Type B pancreatic cell (in vitro differentiated cells): ENCODE measurements at regions not wholly inside any gene's neighbourhood (a gene's known extent, or its start where the extent isn't known, plus 50 kb on each side); places are given as distances from the start of the nearest gene placed in this dataset.
A peak's percentile ranks its signal among the peaks of the same experiment; 100 is the strongest.
"Not testable (repeated sequence)": the region's sequence is repeated elsewhere in the genome, so short reads cannot be mapped to it uniquely, and the experiment has no call there.

ENCODE experiments used
- DNase-seq: peaks from one replicate; pipeline ENCODE4 v3.0.0; 2021; ENCODE audit warnings: mixed read lengths; ENCODE audit not compliant: unreplicated experiment; ENCODE audit errors: extremely low spot score
- H3K27ac Mint-ChIP-seq: 2 replicates; pipeline ENCODE4 v1.8.0; 2021; ENCODE audit warnings: mild to moderate bottlenecking, mixed read lengths
- H3K27me3 Mint-ChIP-seq: 2 replicates; pipeline ENCODE4 v1.8.0; 2021; ENCODE audit warnings: mixed read lengths
- H3K36me3 Mint-ChIP-seq: 2 replicates; pipeline ENCODE4 v1.8.0; 2021; ENCODE audit warnings: mixed read lengths
- H3K4me1 Mint-ChIP-seq: one replicate; pipeline ENCODE4 v1.8.0; 2021; ENCODE audit warnings: mixed read lengths; ENCODE audit not compliant: unreplicated experiment
- H3K4me3 Mint-ChIP-seq: 2 replicates; pipeline ENCODE4 v1.8.0; 2021; ENCODE audit warnings: mild to moderate bottlenecking, mixed read lengths
- H3K9me3 Mint-ChIP-seq: 2 replicates; pipeline ENCODE4 v1.8.0; 2021; ENCODE audit warnings: mixed read lengths
- TF ChIP-seq, protein P1 (sequence below): fragments of 200-600 bp; sonication (generic); conservative IDR thresholded peaks from 2 replicates; pipeline ENCODE4 v1.5.0; 2021; ENCODE audit warnings: antibody characterized with exemption, mild to moderate bottlenecking

DNA sequence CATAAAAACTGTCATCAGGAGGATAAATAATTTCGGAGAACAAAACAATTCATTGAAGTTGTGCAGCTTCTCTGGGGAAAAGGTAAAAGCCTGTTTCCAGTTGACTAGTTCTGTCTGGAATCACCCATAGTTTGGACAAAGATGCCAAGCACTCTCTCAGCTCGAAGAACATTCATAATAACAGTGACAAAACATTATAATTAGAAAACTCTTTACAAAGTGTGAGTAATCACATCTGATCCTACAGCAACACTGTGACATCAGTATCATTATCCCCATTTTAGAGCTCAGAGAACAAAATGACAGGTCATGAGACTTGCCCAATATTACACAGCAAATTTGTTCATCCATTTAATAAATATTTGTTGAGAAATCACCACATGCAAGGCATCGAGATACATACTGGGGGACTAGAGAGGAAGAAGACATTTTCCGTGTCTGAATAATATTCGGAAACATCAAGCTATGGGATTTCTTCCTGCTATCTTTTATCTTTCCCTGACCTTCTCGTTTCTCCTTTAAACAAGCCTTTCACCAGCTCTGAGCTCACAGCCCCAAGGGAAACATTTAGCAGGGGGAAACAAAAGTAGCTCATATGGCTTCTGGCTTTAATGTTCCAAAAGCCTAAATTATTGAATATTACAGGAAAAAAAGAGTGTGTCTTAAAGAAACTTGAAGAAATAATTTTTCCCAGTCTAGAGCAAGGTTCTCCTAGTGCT lies 123.3 kb upstream of the GHITM start:
- H3K36me3 Mint-ChIP-seq = no peaks in the 10 kb centered on the region
- H3K27ac Mint-ChIP-seq = no peak overlapping the region
- no peak overlapping the region for H3K4me3 Mint-ChIP-seq
- H3K27me3 Mint-ChIP-seq = peaks cover 6% of the 10 kb centered on the region
- TF ChIP-seq, protein P1, sequence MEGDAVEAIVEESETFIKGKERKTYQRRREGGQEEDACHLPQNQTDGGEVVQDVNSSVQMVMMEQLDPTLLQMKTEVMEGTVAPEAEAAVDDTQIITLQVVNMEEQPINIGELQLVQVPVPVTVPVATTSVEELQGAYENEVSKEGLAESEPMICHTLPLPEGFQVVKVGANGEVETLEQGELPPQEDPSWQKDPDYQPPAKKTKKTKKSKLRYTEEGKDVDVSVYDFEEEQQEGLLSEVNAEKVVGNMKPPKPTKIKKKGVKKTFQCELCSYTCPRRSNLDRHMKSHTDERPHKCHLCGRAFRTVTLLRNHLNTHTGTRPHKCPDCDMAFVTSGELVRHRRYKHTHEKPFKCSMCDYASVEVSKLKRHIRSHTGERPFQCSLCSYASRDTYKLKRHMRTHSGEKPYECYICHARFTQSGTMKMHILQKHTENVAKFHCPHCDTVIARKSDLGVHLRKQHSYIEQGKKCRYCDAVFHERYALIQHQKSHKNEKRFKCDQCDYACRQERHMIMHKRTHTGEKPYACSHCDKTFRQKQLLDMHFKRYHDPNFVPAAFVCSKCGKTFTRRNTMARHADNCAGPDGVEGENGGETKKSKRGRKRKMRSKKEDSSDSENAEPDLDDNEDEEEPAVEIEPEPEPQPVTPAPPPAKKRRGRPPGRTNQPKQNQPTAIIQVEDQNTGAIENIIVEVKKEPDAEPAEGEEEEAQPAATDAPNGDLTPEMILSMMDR = no peak
- H3K4me1 Mint-ChIP-seq = no peaks in the 10 kb centered on the region
- DNase-seq = no peak
- H3K9me3 Mint-ChIP-seq = peaks cover 2% of the 10 kb centered on the region

DNA sequence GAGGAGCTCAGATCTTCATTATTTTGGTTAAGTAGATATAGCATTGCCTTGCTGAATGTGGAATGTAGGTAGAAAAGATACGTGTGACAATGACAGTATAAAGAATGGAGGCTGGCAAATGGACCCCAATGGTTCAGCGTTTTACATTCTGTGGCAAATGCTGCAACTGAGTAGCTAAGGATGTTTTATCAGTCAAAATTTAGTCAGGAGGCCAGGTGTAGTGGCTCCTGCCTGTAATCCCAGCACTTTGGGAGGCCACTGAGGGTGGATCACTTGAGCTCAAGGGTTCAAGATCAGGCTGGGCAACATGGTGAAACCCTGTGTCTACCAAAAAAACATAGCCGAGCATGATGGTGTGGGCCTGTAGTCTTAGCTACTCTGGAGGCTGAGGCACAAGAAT lies 120.5 kb upstream of the GHITM start:
- Mint-ChIP-seq H3K36me3 (no peaks in the 10 kb centered on the region), H3K4me3 (no peak overlapping the region), H3K27ac (no peak overlapping the region), H3K9me3 (peaks cover 6% of the 10 kb centered on the region), H3K4me1 (no peaks in the 10 kb centered on the region), H3K27me3 (no peaks in the 10 kb centered on the region)
- TF ChIP-seq, protein P1 = no peak
- no peak for DNase-seq

DNA sequence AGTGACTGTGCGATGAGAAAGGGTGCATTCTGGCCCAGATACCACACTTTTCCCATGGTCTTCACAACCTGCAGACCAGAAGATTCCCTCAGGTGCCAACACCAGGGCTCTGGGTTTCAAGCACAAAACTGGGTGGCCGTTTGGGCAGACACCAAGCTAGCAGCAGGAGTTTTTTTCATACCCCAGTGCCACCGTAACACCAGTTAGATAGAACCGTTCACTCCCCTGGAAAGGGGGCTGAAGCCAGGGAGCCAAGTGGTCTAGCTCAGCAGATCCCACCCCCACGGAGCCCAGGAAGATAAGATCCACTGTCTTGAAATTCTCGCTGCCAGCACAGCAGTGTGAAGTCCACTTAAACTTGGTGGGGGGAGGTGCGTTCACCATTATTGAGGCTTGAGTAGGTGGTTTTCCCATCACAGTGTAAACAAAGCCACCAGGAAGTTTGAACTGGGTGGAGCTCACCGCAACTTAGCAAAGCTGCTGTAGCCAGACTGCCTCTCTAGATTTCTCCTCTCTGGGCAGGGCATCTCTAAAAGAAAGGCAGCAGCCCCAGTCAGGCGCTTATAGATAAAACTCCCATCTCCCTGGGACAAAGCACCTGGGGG lies 119.4 kb upstream of the GHITM start:
- H3K27me3 Mint-ChIP-seq, H3K36me3 Mint-ChIP-seq, H3K9me3 Mint-ChIP-seq, H3K27ac Mint-ChIP-seq, H3K4me1 Mint-ChIP-seq, DNase-seq, H3K4me3 Mint-ChIP-seq: not testable (repeated sequence)

DNA sequence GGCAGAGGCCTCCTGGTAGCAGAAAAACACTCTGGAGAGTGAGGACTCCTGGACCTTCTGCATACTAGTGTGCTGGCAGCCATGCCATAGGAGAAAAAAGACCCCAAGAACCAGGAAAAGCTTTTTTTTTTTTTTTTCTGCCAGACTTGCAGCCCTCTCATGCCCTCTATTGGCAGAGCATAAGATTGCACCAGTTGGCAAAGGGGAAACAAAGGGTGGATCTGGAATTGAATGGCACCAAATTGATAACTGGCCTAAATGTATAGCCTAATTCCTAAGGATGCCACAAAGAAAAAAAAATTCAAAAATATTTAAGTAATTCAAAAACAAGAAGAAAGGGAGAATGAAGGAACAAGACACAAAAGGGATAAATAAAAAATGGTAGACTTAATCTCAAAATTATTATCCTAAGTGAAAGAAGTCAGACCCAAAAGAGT lies 112.5 kb upstream of the GHITM start:
- no peak for DNase-seq

DNA sequence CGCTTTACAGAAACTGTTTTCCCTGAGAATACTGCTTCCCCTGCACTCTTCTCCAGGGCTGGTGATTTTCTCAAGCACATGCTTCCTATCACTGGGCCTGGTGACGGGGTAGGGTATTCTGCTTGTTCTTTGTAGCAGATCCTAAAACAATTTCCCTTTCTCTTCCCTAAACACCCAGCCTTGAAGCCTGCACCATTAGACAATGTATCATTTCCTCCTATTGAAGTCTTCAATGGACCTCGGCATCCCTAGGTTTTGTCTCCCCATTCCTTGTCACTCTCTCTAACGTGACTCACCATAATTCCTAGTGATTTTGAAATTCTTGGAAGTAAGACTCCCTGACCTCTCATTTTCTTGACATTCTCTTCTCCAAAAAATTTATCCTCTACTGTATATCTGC lies 109.5 kb upstream of the GHITM start:
- no peaks in the 10 kb centered on the region for H3K27me3 Mint-ChIP-seq
- no peak for DNase-seq
- H3K4me1 Mint-ChIP-seq = no peaks in the 10 kb centered on the region
- TF ChIP-seq, protein P1 = no peak
- no peaks in the 10 kb centered on the region for H3K9me3 Mint-ChIP-seq
- no peak overlapping the region for H3K4me3 Mint-ChIP-seq
- H3K36me3 Mint-ChIP-seq = no peaks in the 10 kb centered on the region
- H3K27ac Mint-ChIP-seq = no peak overlapping the region

More for the DNA sequence above, 112.5 kb upstream of the GHITM start:
- Mint-ChIP-seq H3K4me1 (no peaks in the 10 kb centered on the region), H3K4me3 (no peak overlapping the region), H3K36me3 (no peaks in the 10 kb centered on the region), H3K27me3 (no peaks in the 10 kb centered on the region), H3K27ac (no peak overlapping the region), H3K9me3 (peaks cover 4% of the 10 kb centered on the region)
- TF ChIP-seq, protein P1 = peak; percentile 84

DNA sequence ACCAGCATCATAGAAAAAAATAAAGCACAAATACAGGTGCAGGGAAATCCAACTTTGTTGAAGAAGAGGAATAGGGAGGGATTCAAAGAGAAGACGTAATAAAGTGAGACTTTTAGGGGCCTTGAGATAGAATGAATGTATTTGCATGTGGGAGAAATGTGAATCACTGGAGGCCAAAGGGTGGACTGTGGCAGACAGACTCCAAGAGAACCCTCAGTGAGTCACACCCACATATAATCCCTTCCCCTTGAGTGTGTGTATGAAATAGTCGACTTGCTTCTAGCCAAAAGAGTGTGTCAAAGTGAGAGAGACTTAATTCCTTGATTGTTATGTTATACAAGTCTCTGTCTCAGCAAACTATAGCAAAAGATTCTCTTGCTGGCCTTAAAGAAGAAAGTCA lies 101.3 kb upstream of the GHITM start:
- no peaks in the 10 kb centered on the region for H3K4me1 Mint-ChIP-seq
- no peak overlapping the region for H3K27ac Mint-ChIP-seq

More for the DNA sequence above, 101.3 kb upstream of the GHITM start:
- TF ChIP-seq, protein P1 = no peak
- DNase-seq = no peak
- no peaks in the 10 kb centered on the region for H3K9me3 Mint-ChIP-seq
- no peaks in the 10 kb centered on the region for H3K36me3 Mint-ChIP-seq
- peaks cover 4% of the 10 kb centered on the region for H3K27me3 Mint-ChIP-seq
- no peak overlapping the region for H3K4me3 Mint-ChIP-seq
